HG03521 (cell line): ENCODE measurements at regions not wholly inside any gene's neighbourhood (a gene's known extent, or its start where the extent isn't known, plus 50 kb on each side); places are given as distances from the start of the nearest gene placed in this dataset.

ENCODE experiments used
- ATAC-seq: cut with Tn5 transposase; IDR thresholded peaks from one replicate; pipeline ENCODE4 v1.9.1; 2021; ENCODE audit warnings: mild to moderate bottlenecking, moderate library complexity; ENCODE audit not compliant: unreplicated experiment

GRCh38 chr2:41859615-41860514 lies 188.0 kb upstream of the PKDCC start:
- ATAC-seq, result no peak

DNA sequence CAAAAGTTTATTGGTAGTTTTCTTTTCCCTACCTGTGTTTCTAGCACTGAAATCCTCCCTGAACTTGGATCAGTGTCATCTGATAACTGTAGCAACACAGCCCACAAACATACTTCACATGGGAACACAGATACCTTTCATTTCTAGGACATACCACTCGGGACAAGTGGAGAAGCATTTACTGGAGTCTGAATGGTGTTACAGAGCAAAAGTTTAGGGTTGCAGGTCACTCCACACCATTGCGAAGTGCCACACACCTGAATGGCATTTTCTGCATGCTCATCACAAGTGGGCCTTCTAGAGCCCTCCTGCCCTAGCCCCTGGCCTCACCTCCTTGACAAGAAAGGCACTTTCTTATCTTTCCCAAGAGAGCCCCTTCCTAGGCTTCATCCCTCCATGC lies 184.8 kb upstream of the PKDCC start:
- ATAC-seq, result no peak

- no peak for ATAC-seq
Observed at GRCh38 chr2:41865263-41865662, 182.6 kb upstream of the PKDCC start.

DNA sequence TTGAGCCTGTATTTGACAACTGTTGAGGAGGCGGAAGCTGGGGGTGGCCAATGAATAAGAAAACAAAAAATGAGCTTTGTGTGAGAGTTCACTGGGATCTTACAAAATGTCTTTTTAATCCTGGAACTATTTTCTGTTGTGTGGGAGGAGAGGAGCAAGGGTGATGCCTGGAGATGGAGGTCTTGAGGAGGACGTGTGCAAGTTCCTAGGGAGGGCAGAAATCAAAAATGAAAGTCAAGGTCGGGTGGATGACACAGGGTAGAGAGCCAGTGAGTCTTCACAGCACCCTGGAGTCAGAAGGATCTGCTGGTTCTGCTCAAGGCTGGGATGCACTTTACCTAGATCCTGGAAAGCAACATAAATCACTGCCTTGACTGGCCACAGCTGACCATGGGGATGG lies 180.3 kb upstream of the PKDCC start:
- ATAC-seq, result no peak

- ATAC-seq, result no peak
Observed at GRCh38 chr2:41869542-41870264, 178.1 kb upstream of the PKDCC start.

- no peak for ATAC-seq
Observed at GRCh38 chr2:41870265-41870585, 177.6 kb upstream of the PKDCC start.

DNA sequence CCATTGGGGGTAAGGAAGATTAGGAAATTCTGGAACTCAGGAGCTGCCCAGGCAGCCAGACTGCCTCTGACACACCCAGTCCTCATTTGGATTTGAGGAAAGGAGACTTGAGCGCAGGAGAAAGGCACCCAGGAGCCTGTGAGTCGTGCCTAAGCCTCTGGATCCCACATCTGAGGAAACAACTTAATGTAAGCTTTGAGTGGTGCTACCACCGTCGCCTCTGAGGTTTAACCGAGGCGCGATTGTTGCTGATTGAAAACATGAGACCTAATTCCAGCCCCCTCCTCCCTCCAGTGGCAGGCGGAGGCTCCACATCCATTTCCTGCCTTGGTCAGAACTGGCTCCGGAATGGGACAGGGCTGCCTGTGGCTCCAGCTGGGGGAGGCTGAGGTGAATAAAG lies 176.7 kb upstream of the PKDCC start:
- no peak for ATAC-seq

DNA sequence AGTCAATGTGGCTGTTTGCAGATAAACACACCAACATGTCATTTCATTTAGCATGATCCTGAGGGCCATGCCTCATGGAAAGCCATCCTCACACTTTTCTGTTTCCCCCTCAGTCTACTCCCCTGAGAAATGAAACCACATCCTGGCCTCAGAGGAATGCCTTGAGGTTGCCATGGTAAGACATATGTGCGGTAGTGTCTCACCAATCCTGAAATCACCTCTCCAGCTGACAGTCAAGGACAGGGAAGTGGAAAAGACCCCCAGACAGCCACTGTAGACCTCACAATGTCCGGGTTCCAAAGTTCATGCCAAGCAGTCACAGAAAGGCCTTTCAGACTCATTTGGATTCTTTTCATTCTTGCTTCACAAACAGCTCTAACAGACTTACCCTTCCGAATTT lies 175.2 kb upstream of the PKDCC start:
- no peak for ATAC-seq

- no peak for ATAC-seq
Observed at GRCh38 chr2:41873102-41874031, 174.5 kb upstream of the PKDCC start.

GRCh38 chr2:41877114-41877678 lies 170.6 kb upstream of the PKDCC start:
- no peak for ATAC-seq

GRCh38 chr2:41878056-41878455 lies 169.8 kb upstream of the PKDCC start:
- ATAC-seq, result no peak

DNA sequence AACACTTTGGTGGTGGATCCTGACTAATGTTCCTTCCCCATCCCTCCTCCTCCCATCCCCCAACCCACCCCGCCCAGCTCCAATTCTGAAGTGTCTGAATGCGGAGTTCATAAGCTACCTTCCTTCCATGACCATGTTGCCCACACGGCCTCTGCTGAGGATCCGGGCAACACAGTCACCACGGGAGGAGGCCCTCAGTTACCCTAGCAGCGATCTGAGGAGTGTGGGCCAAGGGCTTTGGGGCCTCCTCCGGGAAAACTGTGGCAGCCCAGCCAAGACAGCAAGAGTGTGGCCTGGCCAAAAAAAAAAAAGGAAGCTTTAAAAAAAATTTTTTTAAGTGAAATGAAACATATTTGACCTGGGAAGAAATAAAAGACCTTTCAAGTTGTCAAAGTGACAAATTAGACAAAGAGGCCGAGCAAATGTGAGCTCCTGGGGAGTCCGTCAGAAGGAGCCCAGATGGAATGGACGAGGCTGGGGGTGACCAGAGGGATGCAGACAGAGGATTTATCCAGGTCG lies 169.0 kb upstream of the PKDCC start:
- no peak for ATAC-seq

DNA sequence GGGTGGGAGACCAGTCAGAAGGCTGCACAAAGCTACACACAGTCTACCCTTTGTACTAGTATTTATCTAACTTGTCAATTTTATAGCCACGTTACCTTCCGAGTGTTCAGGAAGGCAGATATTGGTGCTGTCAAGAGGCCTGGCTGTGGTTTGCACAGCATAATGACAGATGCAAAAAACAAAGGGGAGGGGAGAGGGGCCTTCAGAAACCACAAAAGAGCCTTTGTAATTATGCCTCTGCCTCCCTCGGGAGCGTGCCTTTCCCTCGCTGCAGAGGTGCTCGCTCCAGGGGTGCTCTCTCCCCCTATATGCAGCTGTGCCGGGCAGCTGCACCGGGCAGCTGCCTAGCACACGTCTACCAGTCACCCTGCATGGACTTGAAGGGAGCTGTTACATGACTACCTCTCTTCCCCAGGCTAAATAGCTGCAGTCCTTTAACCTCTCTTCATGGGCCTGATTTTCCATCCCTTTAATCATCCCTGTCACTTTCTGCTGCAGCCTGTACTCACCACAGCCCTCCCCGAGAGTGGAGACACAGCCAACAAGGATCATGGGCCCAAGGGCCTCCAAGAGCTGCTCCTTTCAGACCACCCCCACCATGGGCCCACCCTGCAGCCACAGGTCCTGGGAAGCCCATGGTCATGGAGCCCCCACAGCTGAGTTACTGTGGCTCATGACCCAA lies 168.4 kb upstream of the PKDCC start:
- ATAC-seq, result no peak

DNA sequence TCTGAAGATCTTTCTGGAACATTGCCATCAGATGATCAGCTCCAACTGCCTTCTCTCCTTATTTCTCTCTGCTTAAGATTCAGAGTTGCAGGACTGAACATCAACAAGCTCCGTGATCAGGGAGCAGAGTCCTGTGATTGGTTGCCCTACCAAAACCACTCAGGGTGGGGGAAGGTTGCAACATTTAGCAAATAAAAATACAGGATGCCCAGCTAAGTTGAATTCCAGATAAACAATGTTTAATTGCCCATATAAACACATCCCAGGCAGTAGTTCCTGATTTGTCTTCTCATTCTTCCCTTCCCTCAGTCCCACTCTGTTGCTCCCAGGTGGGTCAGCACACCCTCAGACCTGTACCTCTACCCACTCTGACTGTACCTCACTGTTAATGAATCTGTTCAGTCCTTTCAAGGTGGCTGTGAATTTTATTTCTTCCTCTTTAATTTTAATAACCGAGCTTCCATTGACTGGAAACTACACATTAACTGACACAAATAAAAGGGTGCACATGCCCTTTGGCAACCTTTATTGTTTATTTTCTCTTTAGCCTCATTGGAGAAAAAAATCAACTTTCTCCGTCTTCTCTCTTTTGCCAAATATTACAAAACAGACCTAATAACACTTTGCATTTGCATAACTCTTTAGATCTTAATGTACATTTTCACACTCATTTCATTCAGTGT lies 167.1 kb upstream of the PKDCC start:
- ATAC-seq, result no peak

DNA sequence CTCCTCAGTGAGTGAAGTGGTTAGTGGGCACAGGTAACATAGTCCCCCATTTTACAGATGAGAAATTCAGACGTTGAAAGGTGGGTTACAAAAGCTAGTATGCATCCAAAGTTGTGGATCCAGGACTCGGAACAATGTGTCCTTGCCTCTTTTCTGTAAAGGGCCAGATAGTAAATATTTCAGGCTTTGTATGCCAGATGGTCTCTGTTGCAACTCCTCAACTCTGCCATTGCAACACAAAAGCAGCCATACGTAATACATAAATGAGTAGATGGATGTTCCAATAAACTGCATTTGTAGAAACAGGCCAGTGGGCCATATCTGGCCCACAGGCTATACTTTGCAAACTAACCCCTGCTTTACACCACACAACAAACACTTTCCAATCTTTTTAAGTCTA lies 166.6 kb upstream of the PKDCC start:
- ATAC-seq, result no peak

- no peak for ATAC-seq
Observed at GRCh38 chr2:41884718-41885117, 163.1 kb upstream of the PKDCC start.

DNA sequence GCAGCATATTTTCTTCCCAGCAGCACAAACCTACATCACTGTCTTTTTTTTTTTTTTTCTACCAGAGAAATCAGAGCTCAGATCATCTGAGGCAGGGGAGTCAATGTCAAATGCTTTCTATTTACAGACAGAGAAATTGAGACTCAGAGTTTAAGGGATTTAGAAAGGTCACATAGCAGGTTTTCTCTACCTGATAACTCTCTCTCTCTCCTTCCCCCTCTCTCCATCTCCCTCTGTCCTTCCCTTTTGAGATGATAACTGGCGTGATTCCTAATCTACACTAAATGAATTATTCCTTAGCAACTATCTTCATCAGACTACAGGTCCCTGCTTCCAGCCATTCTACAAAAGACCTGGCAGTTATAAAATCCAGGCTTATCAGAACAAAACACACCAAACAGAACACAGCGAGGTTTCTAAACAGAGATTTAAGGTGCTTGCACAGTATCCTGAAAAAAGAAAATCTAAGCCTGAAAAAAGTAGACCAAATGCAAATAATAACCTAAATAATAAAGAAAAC lies 161.6 kb upstream of the PKDCC start:
- no peak for ATAC-seq

- ATAC-seq, result no peak
Observed at GRCh38 chr2:41886757-41887156, 161.1 kb upstream of the PKDCC start.

DNA sequence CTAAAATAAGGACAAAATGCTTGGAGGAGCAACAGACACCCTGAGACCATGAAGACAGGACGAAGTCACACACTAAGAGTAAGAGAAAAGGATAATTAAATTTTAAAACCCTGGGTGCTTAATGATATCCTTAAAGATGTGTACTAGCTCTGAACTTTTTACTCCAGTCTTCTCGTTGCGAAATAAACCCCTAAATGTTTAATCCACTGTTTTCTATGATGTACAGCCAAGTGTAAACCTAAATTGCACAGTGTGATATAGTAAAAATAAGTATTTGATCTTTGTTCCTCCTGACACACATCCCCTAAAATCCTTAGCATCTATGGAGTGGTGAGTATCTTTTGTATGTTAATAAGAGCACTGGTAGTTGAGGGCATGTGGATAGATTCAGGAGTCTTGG lies 157.5 kb upstream of the PKDCC start:
- no peak for ATAC-seq
